Panc1 (cell line): ENCODE measurements at regions not wholly inside any gene's neighbourhood (a gene's known extent, or its start where the extent isn't known, plus 50 kb on each side); places are given as distances from the start of the nearest gene placed in this dataset.

Source experiments
- ATAC-seq: fragments of 200-7000 bp; cut with Tn5 transposase; 2 replicates; pipeline ENCODE4 v1.9.1; 2020; ENCODE audit warnings: mild to moderate bottlenecking, moderate library complexity
- BruUV-seq: library from RNA; stranded (reverse); fragments of 400-500 nt; replicated peaks from 2 replicates; lab custom pipeline; 2021; lab: Mats Ljungman, UMichigan
- CTCF ChIA-PET: fragments of 300-600 bp; sonication (Branson Sonifier 250); formaldehyde crosslinking; loops from one replicate; lab custom pipeline; 2022; ENCODE audit warnings: antibody characterized with exemption; lab: Charles Lee
- POLR2A ChIA-PET: fragments of 300-600 bp; sonication (Branson Sonifier 250); formaldehyde crosslinking; loops from one replicate; lab custom pipeline; 2022; ENCODE audit warnings: antibody characterized with exemption; lab: Charles Lee
- DNase-seq: peaks from one replicate; pipeline ENCODE4 v3.0.0-alpha.2; 2010; ENCODE audit warnings: low read depth, low spot score
- H3K27ac ChIP-seq: 2 replicates; pipeline ENCODE4 v1.5.1; 2011; ENCODE audit warnings: mild to moderate bottlenecking, low read length, inconsistent platforms
- H3K27me3 ChIP-seq: fragments of 200-500 bp; sonication (Bioruptor generic); 2 replicates; pipeline ENCODE4 v1.6.0; 2014; ENCODE audit warnings: low read length, inconsistent platforms; ENCODE audit not compliant: control insufficient read depth, insufficient read depth
- H3K36me3 ChIP-seq: fragments of 200-500 bp; sonication (Bioruptor generic); 2 replicates; pipeline ENCODE4 v1.5.1; 2014; ENCODE audit warnings: inconsistent platforms, mild to moderate bottlenecking, low read length, moderate library complexity; ENCODE audit not compliant: control insufficient read depth, insufficient read depth
- H3K4me1 ChIP-seq: 2 replicates; pipeline ENCODE4 v1.5.1; 2011; ENCODE audit warnings: inconsistent platforms, mild to moderate bottlenecking, low read length, moderate library complexity; ENCODE audit not compliant: control insufficient read depth, insufficient read depth
- H3K4me3 ChIP-seq, 2 experiments: 2 replicates each; pipeline ENCODE4 v1.5.1; 2011 to 2012; ENCODE audit warnings: low read depth in 2 of 2, low read length in 2 of 2, mild to moderate bottlenecking in 2 of 2, inconsistent platforms in 1 of 2, moderate library complexity in 1 of 2
- H3K9me3 ChIP-seq: fragments of 200-500 bp; sonication (Bioruptor generic); 2 replicates; pipeline ENCODE4 v1.5.1; 2014; ENCODE audit warnings: low read depth, mild to moderate bottlenecking, inconsistent platforms, low read length, moderate library complexity; ENCODE audit not compliant: control insufficient read depth, insufficient read depth
- POLR2AphosphoS5 ChIP-seq: IDR thresholded peaks from 2 replicates; pipeline ENCODE4 v1.6.1; 2012; ENCODE audit warnings: mild to moderate bottlenecking, low read depth, low read length, moderate library complexity
- SIN3A ChIP-seq: IDR thresholded peaks from 2 replicates; pipeline ENCODE4 v1.6.1; 2012; ENCODE audit warnings: low read depth, mild to moderate bottlenecking, low read length, moderate library complexity, borderline replicate concordance; ENCODE audit not compliant: insufficient read depth
- TCF7L2 ChIP-seq: IDR thresholded peaks from 2 replicates; pipeline ENCODE4 v1.6.1; 2011; ENCODE audit warnings: mild to moderate bottlenecking, low read depth, low read length, inconsistent platforms
- in situ Hi-C: cut with HindIII; loops from 2 replicates; pipeline ENCODE4 v1.10.0; 2016; ENCODE audit warnings: low sequenced_read_pairs, low pct_unique_long_range_greater_than_20kb
- intact Hi-C: fragments of 100-400 bp; cut with micrococcal nuclease; formaldehyde crosslinking; loops from one replicate; pipeline ENCODE4 v1.10.0; 2022; ENCODE audit not compliant: unreplicated experiment
- TF ChIP-seq, protein P1 (sequence below), 2 experiments: IDR thresholded peaks; 2 replicates each; pipeline ENCODE4 v1.6.1; 2011 to 2012; ENCODE audit warnings: low read depth in 2 of 2, control low read depth in 1 of 2, low read length in 1 of 2, mild to moderate bottlenecking in 1 of 2, moderate library complexity in 1 of 2; ENCODE audit not compliant: insufficient read depth in 1 of 2
- TF ChIP-seq, protein P2 (sequence below): fragments of 450-650 bp; IDR thresholded peaks from 2 replicates; pipeline ENCODE4 v1.5.1; 2017; ENCODE audit warnings: mild to moderate bottlenecking

DNA sequence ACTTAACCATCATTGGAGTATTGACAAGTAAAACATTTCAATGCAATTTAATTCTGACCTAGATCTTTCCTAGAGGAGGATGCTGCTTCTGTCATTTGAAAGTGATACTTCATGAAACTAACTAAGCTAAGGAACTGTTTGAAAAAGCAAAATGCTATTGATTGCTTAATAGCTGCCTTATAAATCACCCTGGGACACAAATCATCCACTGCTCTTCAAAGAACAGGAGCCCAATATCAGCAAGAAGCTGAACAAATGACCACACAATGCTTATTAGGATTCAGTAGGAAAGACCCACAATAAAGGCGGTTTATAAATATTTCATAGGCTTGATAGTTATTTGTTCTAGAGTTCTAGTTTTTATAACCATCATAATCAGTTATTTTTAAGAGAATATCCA is 216.3 kb downstream of the TEX36 start:
- TF ChIP-seq, protein P1, sequence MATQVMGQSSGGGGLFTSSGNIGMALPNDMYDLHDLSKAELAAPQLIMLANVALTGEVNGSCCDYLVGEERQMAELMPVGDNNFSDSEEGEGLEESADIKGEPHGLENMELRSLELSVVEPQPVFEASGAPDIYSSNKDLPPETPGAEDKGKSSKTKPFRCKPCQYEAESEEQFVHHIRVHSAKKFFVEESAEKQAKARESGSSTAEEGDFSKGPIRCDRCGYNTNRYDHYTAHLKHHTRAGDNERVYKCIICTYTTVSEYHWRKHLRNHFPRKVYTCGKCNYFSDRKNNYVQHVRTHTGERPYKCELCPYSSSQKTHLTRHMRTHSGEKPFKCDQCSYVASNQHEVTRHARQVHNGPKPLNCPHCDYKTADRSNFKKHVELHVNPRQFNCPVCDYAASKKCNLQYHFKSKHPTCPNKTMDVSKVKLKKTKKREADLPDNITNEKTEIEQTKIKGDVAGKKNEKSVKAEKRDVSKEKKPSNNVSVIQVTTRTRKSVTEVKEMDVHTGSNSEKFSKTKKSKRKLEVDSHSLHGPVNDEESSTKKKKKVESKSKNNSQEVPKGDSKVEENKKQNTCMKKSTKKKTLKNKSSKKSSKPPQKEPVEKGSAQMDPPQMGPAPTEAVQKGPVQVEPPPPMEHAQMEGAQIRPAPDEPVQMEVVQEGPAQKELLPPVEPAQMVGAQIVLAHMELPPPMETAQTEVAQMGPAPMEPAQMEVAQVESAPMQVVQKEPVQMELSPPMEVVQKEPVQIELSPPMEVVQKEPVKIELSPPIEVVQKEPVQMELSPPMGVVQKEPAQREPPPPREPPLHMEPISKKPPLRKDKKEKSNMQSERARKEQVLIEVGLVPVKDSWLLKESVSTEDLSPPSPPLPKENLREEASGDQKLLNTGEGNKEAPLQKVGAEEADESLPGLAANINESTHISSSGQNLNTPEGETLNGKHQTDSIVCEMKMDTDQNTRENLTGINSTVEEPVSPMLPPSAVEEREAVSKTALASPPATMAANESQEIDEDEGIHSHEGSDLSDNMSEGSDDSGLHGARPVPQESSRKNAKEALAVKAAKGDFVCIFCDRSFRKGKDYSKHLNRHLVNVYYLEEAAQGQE (IDR thresholded peaks at IDR 0.05; ENCODE audit: insufficient read depth in 1 of 2, low read depth in 2 of 2, low read length in 1 of 2) = no peak
- TF ChIP-seq POLR2AphosphoS5 = no peak
- TF ChIP-seq, protein P2, sequence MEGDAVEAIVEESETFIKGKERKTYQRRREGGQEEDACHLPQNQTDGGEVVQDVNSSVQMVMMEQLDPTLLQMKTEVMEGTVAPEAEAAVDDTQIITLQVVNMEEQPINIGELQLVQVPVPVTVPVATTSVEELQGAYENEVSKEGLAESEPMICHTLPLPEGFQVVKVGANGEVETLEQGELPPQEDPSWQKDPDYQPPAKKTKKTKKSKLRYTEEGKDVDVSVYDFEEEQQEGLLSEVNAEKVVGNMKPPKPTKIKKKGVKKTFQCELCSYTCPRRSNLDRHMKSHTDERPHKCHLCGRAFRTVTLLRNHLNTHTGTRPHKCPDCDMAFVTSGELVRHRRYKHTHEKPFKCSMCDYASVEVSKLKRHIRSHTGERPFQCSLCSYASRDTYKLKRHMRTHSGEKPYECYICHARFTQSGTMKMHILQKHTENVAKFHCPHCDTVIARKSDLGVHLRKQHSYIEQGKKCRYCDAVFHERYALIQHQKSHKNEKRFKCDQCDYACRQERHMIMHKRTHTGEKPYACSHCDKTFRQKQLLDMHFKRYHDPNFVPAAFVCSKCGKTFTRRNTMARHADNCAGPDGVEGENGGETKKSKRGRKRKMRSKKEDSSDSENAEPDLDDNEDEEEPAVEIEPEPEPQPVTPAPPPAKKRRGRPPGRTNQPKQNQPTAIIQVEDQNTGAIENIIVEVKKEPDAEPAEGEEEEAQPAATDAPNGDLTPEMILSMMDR = no peak
- TF ChIP-seq SIN3A = no peak
- no peak for TF ChIP-seq TCF7L2
- no peak for DNase-seq
- no peaks in the 10 kb centered on the region for H3K36me3 ChIP-seq

DNA sequence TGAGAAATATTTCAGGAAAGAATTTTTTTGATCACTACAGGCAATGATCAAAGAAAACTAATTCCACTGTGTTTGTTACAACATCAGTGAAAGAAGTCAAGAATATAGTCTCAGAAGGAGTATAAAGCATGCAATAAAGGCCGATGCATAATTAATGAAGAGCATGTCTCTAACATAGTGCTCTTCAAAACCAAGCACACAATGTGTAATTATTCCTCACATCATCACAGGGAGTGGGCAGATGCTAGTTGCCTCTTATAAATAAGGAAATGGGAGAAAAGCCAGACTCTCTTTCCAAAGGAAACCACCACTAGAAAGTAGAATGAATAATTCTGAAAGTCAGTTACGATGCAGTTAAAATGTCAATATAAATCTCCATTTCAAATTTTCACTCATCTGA is 220.1 kb downstream of the TEX36 start:
- Histone ChIP-seq H3K9me3 (no peaks in the 10 kb centered on the region), H3K4me3 (no peak overlapping the region), H3K27me3 (peaks cover 34% of the 10 kb centered on the region), H3K27ac (no peak overlapping the region), H3K36me3 (no peaks in the 10 kb centered on the region), H3K4me1 (no peaks in the 10 kb centered on the region)
- no TSS peak for BruUV-seq
- DNase-seq (no peak), ATAC-seq (no peak)
- ChIA-PET POLR2A (no interaction called here), CTCF (no interaction called here)
- intact Hi-C loops (no loop called here), in situ Hi-C loops (no loop called here)
- TF ChIP-seq POLR2AphosphoS5 = no peak
- no peak for TF ChIP-seq TCF7L2
- no peak for TF ChIP-seq SIN3A
- TF ChIP-seq, protein P1 (IDR thresholded peaks at IDR 0.05; ENCODE audit: insufficient read depth in 1 of 2, low read depth in 2 of 2, low read length in 1 of 2) = no peak
- TF ChIP-seq, protein P2 = no peak

More for the DNA sequence above, 216.3 kb downstream of the TEX36 start:
- Histone ChIP-seq H3K27me3 (peaks cover 51% of the 10 kb centered on the region), H3K4me3 (no peak overlapping the region), H3K27ac (no peak overlapping the region), H3K4me1 (no peaks in the 10 kb centered on the region), H3K9me3 (no peaks in the 10 kb centered on the region)
- ChIA-PET POLR2A (no interaction called here), CTCF (no interaction called here)
- in situ Hi-C loops = no loop called here
- BruUV-seq = no TSS peak
- intact Hi-C loops = no loop called here
- ATAC-seq = no peak
